Activated gamma-delta T cell treated with Interleukin-2 at 50 U/mL for 16 hours (primary cell): ENCODE measurements at regions not wholly inside any gene's neighbourhood (a gene's known extent, or its start where the extent isn't known, plus 50 kb on each side); places are given as distances from the start of the nearest gene placed in this dataset.
"Not testable (repeated sequence)": the region's sequence is repeated elsewhere in the genome, so short reads cannot be mapped to it uniquely, and the experiment has no call there.

ENCODE experiments used
- DNase-seq: peaks from one replicate; pipeline ENCODE4 v3.0.0-alpha.2; 2020

DNA sequence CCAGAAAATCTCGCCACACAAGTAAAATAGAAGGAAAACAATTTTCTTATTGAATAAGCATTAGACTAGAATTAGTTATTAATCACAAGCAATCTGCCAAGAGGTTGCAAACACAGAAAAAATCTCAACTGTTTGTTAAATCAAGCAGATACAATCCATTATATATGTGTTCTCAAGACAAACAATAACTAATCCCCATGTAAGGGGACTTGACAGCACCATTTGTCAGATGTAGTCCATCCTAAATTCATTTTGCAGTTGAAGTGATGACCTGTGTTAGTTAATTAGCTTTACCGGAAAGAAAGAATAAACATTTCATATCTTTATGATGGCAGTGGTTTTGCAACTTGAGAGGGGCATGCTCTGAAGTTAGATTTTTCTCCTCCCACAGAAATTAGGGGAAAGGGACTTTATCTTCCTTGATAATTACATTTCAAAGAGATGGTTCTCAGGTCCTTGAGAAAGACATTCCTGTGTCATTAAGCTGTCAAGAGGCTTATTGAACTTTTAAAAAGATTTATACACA, 1588.0 kb downstream of the GRIK2 start:
- DNase-seq = no peak

DNA sequence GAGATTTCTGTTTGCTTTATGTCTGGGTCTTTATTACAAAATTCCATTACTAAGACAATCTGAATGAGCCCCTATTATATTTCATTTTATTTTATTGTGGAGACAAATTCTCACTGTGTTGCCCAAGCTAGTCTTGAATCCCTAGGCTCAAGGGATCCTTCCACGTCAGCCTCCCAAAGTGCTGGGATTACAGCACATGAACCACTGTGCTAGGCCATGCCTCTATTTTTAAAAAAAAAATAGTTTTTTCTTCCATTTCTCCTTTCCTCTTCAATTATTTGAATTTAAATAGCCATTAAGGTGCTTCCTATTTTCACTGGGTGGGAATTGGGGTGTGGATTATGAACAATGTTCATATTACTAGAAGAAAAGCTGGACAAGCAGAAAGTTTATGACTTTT, 1587.4 kb downstream of the GRIK2 start:
- DNase-seq = no peak

DNA sequence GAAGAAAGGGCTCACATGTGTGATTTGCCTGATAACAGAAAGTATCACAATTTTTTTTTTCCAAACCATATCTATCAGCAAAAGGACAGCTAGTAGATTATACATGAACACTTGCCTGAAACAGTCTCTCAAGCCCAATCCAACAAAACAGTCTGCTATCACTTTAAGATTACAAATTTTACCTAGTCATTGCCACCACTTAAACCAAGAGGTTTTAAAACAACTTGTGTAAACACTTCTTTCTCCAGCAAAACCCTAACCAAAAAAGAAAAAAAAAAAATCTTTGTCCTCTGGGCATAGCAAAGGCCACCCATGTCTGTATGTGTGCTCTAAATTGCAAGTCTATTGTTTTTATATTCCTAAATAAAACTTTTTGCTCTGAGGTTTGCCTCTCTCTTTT, 1568.4 kb downstream of the GRIK2 start:
- no peak for DNase-seq

DNA sequence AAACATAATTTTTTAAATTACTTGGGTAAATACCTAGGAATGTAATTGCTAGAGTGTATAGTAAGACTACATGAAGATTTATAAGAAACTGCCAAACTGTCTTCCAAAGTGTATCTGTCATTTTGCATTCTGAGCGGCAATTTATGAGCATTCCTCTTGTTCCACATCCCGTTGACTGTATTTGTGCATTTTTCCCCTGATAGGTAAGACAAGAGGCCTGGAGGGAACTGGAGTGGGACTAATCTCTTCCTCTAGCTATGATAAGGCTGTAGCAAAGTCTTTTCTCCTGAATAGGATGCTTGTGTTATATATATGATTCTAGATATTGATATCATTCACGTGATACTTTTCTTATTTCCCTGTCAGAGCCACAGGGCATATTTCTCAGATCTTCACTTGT, 1557.5 kb downstream of the GRIK2 start:
- no peak for DNase-seq

DNA sequence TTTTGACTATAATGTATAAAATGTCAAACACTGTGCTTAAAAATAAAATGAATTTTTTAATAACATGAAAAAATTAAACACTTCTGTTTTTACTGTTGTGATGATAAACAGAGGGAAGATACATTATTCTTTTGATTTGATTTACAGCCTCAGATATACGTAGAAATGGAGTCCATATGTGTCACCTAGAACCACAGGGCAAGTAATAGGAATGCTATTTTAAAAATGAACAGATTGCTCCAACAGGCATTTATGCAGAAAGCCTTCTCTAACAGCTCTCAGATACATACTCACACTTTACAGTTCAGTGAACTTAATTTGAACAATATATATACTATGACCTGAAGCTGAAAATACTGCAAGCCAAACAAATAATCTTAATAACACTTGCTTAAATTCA, 1551.0 kb downstream of the GRIK2 start:
- no peak for DNase-seq

DNA sequence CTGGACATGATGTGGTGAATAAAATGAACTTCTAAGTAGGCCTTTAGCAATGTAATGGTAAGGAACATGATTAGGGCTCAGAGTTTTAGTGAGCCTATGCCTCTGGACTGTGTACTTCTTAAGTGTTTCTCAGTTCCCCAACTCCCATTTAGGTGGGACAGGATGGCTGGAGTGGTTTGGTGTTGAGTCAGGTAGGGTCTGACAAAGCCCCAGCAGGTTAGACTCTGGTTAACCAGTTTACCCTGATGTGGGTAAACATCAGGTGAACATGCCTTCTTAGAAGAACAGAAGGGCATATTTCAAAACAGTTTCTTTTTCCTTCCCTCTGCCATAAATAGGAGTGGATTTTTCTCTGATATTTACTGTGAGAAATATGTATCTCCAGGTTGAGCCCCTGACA, 1548.7 kb downstream of the GRIK2 start:
- DNase-seq = no peak

DNA sequence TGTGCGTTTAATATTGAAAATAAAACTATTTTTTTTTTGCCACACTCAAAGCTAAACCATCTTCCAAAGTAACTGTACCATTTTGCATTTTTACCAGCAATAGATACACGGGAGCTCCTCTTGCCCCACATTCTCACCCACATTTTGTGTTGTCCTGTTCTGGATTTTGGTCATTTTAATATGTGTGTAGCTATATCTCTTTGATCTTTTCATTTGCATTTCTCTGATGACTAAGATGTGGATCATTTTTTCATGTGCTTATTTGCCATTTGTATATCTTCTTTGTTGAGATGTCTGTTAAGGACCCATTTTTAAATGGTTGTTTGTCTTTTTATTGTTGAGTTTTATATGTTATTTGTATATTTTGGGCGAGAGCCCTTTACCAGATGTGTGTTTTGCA, 1543.5 kb downstream of the GRIK2 start:
- DNase-seq = no peak

DNA sequence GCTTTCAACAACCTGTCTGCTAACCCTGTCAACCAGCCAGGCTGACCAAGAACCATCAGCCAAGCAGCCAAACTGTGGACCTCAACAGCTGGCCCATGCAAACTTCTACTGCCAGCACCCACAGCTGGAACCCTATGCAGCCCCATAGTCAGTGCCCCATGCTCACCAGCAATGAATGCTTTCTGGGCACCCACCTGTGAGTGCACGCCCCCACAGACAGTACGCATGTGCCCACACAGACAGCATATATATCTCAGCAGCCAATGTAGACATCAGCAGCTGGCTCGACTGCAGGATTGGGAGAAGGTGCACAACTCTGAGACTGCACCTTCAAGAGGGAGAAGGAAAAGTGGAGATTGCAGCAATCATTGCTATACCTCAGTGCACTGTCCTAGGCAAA, 1534.6 kb downstream of the GRIK2 start:
- DNase-seq = no peak

DNA sequence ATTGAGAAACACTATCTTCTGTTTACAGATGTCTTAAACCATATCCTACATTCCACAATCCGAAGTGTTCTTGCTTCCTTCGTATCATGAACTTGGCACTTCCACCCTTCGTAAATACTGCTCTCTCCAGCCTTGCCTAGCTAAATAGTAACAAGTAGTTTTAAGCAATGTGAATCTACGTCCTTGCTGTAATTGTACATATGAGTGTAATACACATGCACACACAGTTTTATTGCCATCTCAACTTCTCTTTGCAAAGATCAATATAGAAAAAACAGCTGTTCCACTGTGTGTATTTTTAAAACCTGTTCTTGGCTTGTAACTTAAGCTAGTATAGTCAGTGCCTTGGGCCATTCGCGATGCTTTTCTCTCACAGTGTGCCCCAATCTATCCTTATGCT, 1524.7 kb downstream of the GRIK2 start:
- DNase-seq = no peak

DNA sequence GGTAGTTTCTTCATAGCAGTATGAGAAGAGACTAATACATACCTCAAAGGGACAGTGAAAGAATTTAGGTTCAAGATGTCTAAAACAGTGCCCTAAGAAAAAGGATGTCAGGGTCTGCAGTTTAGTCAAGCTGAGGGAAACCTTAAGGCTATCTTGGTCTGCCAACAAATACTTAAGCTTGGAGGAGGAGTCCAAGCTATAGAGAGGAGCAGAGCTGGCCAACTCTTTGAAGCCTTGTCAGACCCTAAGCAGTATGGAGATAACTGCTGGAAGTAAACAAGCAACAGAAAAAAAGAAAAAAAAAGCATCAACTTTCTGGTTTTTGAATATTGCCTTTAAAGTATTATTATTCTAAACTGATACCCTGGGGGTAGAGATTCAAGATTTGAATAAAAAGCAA, 1518.1 kb downstream of the GRIK2 start:
- DNase-seq = no peak

DNA sequence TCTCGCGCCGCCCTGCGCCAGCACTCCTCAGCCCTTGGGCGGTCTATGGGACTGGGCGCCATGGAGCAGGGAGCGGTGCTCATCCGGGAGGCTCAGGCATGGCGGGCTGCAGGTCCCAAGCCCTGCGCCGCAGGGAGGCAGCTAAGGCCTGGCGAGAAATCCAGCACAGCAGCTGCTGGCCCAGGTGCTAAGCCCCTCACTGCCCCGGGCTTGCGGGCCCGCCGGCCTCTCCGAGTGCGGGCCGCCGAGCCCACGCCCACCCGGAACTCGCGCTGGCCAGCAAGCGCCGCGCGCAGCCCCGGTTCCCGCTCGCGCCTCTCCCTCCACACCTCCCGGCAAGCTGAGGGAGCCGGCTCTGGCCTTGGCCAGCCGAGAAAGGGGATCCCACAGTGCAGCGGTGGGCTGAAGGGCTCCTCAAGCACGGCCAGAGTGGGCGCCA, 1517.2 kb downstream of the GRIK2 start:
- DNase-seq = not testable (repeated sequence)

DNA sequence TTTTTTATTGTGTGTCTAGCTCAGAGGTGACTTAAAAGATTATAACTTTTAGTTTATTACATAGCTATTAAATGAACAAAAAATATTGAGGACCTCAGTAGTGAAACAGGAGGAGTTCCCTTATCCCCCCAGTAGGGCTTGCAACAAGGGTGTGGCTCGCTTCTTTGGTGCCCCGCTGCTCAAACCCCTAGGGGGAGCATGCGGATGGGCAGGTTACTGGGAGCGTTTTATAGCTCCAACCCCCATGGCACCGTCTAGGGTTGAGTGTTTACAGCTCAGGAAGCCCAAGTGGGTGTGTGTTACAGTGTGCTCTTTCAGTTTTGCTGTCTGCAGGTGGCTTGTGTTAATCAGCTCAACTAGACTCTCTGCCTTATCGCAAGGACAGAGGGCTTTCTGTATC, 1513.7 kb downstream of the GRIK2 start:
- no peak for DNase-seq

DNA sequence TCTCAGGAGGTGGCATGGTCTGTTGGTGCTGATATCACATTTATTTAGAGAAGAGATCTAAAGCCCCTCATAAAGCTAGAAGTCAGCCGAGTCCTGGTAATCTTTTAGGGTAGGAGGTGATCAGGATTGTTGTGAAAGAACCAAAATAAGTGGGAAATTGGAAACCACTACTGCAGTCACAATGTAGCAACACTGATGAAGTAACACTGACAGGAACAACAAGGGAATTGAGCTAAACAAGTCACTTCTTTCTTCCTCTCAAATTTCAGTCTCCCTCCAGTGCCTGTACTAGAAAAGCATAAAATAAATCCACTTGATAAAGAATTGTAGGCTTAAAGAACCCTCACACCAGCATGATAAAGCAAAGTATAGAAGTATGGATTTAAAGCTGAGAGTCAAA, 1509.0 kb downstream of the GRIK2 start:
- DNase-seq = no peak

DNA sequence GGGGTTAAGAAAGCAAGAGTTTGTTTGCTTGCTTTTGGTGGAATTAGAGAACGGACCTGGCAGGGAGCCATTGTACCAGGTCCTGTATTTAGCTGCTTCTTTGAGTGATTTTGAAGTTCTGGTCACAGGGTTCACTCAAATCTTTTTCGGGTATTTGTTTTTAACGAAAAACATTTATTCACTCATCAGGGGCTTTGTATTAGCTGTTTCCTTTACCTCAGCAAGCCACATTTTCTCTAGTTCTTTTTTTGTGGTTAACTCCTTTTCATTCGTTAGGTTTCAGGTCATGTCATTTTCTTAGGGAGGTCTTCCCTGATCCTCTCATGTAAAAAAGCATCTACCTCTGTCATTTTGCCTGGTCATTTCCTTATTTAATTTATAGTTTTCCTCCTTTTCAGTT, 1502.2 kb downstream of the GRIK2 start:
- DNase-seq = no peak

DNA sequence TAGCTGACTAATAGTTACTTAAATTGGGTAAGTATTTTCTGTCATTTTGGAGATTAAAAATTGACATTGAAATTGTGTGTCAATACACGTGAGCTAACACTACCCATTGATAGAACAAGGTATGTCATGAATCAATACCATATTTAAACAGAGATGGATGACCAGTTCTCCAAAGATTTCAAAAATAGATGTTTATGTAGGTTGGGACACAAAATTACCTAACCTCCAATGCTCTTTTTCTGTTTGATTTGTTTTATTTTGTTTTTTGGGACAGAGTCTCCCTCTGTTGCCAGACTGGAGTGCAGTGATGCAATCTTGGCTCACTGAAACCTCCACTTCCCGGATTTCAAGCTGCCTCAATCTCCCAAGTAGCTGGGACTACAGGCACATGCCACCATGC, 1491.7 kb downstream of the GRIK2 start:
- DNase-seq = no peak

DNA sequence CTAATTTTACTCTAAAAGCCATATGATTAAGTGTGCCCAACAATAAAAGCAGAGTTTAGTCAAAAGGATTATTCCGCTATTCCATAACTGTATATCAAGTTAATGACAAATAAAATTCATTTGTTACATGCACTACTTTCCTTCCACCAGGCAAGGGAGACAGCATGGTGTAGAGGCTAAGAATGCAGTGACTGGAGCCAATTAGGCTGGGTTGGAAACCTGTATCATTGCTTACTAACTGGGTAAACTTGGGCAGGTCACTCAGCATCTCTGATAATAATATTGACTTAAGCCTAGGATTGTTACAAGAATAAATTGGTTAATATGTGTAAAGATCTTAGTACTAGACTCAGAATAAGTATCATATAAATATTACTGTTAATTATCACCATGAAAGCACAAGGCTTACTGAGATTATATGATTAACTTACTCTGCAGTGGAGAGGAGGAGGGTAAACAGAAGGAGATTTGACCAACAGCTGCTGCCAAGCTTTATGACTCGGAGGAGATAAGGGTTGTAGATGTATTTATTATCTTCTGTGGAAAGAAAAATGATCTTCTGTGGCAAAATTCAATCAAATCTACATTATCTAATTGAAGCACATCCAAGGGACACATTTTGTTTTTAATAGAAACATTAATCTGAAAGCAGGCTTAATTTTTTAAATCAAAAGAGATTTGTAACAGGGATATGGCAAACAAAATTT, 1459.9 kb downstream of the GRIK2 start:
- DNase-seq = no peak

DNA sequence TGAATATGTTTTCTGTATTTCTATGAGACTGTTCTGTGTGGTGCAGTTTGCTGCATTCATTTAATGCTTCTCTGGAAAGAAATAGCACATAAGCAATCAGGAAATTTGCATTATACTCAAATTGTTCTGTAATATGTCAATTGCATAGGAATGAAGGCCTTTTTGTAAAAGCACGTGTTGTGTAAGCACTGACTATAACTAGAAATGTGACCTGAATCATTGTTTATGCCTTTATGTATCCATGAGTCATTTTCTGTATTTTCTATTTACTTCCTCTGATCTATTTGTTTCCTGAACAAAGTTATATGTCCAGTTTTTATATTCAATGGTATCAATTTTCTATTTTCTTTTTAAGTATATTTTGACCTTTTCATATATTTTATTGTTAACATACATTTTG, 1455.3 kb downstream of the GRIK2 start:
- DNase-seq = no peak

DNA sequence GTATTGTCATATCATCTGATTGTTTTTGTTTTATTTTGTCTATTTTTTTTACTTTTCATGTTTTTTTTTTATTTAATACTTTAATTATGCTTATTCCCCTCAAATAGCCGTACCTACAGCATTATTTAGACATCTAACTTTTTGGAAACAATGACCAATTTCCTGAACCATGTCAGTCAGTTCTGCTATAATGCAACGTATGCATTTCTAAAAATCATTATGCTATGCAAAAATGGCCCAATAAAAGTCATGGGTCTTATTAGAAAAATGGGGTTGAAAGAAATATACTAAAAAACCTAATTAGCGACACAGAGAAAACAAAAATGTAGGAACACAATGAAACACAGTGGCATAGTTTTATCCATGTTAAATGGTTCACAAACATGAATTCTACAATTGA, 1454.7 kb downstream of the GRIK2 start:
- DNase-seq = no peak

DNA sequence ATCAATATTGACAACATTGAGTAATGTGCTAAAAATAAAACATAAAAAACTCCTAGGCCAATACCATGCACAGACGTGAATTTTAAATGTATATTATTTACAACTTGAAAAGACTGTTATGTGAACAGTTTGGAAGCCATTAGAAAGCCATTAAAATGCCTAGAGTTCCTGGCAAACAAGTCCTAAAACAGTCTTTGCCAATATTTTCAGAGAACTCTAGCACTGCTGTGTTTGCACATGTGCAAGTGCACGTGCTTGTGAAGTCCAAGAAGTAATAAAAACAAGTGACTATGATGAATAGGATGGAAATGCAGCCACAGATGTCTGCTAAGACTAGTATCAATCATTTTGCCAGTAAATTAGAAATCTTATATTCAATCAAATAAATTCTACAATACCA, 1447.6 kb downstream of the GRIK2 start:
- DNase-seq = no peak

DNA sequence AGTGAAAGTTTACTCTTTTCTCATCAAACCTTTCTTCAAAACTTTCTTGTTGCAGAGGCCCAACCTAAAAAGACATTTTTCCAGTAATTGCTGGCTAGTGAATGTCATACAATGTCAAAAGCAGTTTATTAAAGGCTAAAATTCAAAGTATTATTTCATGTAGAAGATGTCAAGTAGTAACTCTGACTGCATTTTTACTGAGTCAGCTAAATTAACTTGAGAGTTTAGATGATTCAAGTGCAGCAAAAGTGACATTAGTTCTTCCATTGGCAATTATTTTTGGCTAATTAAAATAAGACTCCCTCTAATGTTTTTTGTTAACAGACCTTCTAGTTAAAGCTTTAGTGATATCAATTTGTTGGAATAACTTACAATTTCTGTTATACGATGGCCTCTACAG, 1438.5 kb downstream of the GRIK2 start:
- no peak for DNase-seq

DNA sequence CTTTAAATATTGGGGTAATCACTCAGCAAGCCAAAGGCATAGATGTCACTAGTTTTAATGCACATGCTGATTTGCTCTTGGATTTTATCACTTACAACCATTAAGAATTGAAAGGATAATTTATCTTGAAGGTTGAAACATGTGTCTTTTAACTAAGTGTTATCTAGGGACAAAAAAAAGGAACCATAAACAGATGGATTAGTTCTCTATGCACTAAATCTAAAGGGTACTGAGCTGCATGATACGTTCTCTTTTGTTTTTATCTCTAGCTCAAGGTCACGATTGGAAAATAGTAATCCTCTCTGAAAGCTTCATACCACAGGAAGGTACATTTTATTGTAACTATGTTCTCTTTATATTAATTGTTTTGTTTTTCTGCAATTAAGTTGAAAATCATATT, 1426.6 kb downstream of the GRIK2 start:
- no peak for DNase-seq

DNA sequence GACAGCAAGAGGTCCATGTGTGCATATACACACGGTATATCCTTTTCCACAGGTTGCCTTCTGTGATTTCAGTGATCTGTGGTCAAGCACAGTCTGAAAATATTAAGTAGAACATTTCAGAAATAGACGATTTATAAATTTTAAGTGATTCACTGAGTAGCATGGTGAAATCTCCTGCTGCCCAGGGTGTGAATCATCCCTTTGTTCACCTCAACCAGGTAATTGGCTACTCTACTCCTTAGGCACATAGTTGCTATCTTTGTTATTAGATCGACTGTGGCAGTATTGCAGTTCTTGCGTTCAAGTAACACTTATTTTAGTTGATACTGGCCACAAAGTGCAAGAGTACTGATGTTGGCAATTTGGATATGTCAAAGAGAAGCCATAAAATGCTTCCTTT, 1421.7 kb downstream of the GRIK2 start:
- no peak for DNase-seq

DNA sequence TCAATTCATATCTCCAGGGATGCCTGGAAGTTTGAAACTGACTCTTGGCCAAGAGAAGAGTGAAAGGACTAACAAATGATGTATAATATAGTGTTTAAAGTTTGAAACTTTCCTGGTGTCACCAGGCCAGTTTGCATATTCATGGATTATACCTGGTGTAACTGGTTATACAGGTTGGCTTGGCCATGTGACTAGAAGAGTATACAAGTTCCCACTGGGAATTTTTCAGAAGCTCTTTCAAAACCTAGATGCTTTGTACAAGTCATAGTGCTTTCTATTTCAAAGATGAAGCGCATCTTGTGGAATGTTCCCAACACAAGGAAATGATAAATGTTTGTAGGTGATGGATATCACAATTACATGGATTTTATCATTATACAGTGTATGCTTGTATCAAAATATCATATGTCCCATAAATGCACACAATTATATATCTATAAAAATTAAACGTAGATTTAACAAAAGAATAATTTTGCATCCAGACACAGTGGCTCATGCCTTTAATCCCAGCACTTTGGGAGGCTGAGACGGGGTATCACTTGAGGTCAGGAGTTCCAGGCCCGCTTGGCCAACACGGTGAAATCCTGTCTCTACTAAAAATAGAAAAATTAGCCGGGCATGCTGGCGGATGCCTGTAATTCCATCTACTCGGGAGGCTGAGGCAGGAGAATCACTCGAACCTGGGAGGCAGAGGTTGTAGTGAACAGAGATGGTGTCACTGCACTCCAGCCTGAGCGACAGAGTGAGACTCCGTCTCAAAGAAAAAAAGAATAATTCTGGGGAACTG, 1420.2 kb downstream of the GRIK2 start:
- DNase-seq = no peak

DNA sequence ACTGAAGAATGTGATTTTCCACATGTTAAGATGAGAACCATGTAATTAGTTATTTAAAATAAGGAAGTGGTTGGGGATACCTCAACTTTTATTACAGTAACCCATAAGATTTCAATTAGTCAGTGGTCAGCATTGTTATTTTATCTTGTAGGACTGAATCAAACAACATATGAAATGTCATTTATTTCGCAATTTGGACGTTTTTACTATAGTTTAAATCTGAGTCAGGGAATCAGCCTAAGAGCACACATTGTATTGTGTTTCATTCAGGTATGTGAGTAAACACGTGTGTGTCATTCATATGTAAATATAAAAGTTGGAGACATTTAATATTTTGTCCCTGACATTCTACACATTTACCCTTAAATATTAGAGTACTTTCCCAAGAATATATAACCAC, 1418.7 kb downstream of the GRIK2 start:
- DNase-seq = no peak
